GM19395 (cell line): ENCODE measurements at regions not wholly inside any gene's neighbourhood (a gene's known extent, or its start where the extent isn't known, plus 50 kb on each side); places are given as distances from the start of the nearest gene placed in this dataset.
"Not testable (repeated sequence)": the region's sequence is repeated elsewhere in the genome, so short reads cannot be mapped to it uniquely, and the experiment has no call there.

Source experiments
- ATAC-seq: cut with Tn5 transposase; IDR thresholded peaks from one replicate; pipeline ENCODE4 v1.9.1; 2021; ENCODE audit warnings: mild to moderate bottlenecking, moderate library complexity; ENCODE audit not compliant: unreplicated experiment

DNA sequence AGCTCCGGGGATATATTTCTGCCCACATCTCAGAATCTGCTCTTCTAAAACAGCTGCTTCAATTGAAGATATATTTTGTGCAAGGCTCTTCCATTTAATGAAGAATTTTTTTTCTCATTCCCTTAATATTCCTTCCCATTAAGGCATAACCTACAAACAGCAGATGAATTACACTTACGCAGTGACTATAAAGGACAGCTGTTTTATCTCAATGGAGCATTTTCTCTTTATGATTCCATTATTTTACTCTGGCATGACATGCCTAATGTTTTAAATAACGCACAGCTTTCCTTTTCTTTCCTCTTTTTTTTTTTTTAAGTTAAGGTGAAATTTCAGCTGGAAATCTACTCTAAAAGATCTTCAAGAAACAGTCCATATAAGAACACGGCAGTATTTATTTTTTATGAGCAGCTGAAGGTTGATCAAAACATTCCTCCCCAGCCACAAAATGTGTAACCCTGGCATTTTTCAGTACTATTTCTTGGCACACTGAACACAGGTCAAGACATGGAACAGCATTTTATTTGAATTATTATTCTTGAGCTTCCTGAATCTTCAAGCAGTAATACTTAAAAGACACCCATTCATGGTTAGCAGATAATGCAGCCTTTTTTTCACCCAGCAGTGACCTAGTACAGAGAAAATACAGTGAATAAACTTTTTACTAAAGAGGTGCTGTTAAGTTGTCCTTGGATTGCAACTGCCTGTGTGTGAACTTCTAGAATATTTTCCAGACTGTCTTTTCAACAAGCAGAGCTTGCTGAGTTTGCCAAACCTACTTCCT, 118.1 kb upstream of the FOXN3 start:
- no peak for ATAC-seq

DNA sequence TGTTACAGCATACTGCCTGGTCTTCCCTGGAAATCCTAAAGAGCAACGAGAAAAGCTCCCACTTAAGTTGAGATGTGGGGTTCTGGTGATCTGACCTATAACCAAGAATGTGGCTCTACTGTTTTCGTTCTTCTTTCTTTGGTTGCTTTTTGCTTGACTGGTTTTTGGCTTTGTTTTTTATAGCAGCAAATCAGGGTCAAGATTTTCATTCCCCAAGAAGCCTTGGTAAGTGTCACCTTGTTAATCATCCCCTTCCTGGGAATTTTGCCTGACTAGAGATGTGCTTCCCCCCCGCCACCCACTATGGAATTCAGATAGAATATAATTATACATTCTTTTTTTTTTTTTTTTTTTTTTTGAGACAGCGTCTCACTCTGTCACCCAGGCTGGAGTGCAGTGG, 116.7 kb upstream of the FOXN3 start:
- no peak for ATAC-seq

DNA sequence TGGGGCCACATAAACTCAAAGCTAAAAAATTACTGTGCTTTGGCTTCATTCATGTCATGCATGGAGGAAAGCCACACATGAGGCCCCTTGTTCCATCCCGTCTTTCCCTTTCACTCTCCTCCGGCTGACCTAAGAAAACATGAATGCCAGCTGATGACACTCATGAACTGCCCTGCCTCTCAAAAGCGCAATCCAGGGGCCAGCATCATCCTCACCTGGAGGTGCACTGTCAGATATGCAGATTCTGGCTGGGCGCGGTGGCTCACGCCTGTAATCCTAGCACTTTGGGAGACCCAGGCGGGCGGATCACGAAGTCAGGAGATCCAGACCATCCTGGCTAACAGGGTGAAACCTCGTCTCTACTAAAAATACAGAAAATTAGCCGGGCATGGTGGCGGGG, 116.1 kb upstream of the FOXN3 start:
- ATAC-seq, result no peak

DNA sequence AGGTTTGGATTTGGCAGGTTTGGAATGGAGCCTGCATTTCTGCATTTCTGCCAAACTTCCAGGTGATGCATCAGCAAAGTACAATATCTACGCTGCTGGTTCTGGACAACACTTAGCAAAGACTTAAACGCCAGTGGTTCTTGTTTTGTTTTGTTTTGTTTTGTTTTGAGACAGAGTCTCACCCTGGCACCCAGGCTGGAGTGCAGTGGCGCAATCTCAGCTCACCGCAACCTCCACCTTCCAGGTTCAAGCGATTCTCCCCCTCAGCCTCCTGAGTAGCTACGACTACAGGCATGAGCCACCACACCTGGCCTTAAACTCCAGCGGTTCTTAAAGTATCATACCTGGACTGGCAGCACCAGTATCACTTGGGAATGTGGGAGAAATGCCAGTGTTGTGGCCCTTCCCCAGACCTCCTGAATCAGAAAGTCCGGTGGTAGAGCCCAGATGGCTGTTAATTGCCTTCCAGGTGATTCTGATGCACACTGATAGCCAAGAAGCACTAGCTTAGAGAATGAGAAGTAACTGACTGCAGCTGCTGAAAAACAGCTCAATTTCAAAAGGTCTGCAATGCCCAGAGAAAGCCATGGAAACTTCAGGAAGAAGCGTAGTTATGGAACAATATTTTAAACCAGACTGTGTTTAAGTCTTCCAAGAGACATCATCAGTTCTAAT, 114.8 kb upstream of the FOXN3 start:
- ATAC-seq, result no peak

DNA sequence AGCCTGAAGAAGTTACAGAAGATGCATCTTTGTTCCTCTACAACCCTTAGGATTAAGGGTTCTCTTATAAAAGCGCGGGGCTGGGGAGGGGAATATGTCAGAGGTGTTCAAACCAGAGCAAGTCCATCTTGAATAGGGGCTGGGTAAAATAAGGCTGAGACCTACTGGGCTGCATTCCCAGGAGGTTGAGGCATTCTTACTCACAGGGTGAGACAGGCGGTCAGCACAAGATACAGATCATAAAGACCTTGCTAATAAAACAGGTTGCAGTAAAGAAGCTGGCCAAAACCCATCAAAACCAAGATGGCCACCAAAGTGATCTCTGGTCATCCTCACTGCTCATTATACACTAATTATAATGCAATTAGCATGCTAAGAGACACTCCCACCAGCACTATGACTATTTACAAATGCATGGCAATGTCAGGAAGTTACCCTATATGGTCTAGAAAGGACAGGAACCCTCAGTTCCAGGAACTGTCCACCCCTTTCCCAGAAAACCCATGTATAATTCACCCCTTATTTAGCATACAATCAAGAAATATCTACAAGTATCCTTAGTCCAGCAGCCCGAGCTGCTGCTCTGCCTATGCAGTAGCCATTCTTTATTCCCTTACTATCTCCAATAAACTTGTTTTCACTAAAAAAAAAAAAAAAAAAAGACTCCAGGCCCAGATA, 108.1 kb upstream of the FOXN3 start:
- ATAC-seq, result no peak

DNA sequence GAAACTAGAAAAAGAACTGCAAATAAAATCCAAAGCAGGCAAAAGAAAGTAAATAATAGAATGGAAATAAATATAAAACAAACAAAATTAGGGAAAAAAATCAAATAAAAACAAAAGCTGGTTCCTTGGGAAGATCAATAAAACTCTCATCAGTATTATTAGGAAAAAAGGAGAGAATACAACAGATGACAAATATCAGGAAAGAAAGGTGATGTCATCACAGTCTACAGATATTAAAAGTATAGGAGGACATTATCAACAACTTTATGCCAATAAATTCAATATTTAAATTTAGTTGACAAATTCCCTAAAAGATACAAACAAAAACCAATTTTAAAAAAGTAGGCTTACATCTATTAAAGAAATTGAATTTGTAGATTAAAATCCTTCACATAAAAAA, 107.4 kb upstream of the FOXN3 start:
- no peak for ATAC-seq

DNA sequence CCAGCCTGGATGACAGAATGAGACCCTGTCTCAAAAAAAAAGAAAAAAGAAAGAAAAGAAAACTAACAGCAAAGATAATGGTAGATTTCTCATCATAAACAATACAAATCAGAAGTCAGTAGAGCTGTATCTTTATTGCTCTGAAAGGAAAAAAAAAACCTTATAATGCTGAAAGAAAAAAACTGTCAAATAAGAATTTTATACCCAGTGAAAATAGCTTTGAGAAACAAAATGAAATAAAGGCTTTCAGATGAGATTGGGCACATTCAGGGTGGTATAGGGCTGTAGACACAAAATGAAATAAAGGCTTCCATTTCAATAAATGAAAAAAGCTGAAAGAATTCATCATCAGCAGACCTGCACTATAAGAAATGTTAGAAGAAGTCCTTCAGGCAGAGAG, 105.0 kb upstream of the FOXN3 start:
- ATAC-seq, result no peak

DNA sequence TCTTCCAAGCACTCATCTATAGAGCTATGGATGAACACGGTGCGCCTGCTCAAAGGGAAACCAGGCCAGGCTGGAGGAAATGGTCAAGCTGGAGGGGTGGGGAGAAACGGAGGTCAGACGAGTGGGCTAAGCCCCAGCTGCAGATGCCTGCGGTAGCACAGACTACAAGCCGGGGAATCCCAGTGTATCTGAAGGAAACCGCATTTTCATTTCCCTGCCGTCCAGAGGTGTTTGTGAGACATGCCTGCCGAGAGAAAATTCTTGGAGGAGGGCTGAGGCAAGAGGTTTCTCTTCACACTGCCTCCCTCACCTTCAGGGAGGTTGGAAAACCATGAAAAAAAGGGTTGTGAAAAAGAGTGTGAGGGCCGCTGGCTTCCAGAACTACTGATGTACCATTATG, 102.0 kb upstream of the FOXN3 start:
- no peak for ATAC-seq

DNA sequence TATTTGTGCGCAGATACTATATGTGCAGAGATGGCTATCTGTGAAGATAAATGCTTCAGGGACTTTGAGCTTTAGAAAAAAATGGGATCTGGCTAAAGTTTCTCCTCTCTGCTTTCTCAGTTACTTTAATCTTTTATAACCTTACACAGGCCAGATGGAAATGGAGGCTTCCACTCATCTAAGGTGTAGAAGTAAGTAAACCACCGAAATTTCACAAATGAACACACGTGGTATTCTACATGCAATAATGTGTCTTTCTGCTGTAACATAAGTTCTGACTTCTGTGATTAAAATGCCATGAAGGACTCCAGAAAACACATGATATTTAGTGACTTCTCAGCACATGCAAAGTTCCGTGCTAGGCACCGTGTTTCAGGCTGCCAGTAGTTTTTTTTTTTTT, 99.1 kb upstream of the FOXN3 start:
- no peak for ATAC-seq

DNA sequence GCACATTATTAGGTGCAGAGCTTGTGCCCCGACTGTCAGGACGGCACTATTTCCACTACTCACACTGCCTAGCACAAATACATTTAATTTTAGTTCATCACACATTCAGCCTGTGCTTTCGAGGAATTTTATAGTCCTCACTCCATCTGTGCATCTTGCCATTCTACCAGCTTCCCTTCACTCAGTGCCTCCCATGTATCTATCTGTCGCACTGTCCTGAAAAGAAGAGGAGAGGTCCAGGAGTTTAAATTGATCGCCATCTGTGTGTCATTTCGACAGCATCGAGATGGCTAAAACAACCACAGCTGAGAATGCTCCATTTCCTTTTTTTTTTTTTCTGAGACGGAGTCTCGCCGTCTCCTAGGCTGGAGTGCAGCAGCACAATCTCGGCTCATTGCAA, 97.6 kb upstream of the FOXN3 start:
- ATAC-seq, result no peak

DNA sequence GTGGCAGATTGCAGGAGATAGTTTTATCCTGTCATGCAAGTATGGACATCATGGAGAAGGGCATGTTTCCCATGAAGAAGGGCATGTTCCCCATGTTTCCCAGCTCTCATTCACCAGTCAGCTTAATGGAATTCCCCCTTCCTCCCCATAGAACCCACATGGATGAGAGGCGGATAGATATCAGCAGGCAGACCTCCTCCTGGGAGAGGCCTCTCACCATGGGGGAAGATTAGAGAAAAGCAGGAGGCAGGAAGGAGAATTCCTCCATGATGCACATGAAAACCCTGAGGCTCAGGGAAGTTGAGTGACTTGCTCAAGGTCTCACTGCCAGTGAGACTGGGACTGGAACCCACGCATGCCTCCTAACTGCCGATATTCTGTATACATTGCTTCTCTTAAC, 92.9 kb upstream of the FOXN3 start:
- no peak for ATAC-seq

DNA sequence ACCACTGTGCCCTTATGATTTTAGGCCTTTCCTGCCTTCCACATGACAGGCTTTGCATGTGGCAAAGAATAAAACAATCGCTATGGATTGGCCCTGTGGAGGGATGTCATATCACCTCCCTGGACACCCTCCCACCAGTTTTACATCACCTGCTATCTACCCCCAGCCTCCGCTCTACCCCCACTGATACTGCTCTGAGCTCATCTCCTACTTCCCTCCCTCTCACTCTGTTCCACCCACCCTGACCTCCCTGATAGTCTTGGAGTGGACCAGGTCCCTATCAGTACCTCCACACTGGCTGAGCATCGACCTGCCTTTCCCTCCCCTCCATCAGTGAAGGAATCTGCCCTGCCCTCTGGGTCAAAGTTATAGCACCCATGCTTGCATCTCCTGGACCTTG, 91.8 kb upstream of the FOXN3 start:
- ATAC-seq, result no peak

DNA sequence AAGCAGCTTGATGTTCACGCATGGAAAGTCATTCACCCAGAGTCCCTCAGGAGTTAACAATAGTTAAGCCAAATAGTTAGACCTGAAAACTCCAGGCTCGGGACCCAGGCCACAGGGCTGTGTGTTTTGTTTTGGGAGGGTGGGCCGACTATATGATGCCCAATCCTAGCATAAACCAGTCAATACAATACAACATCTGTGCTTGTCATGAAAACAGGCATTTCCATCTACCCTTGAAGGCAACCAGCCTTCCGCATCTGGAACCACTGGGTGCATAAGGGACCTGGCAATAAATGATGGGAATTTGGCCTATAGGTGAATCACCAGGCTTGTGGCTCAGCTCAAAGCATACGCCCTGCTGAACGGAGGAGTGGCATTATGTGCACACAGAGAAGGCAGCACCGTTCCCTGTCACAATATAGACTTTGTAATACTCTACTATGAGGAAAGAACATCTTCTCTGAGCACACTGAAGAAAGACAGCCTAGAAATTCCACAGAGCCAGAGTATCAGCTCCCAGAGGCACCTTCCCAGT, 91.0 kb upstream of the FOXN3 start:
- no peak for ATAC-seq

DNA sequence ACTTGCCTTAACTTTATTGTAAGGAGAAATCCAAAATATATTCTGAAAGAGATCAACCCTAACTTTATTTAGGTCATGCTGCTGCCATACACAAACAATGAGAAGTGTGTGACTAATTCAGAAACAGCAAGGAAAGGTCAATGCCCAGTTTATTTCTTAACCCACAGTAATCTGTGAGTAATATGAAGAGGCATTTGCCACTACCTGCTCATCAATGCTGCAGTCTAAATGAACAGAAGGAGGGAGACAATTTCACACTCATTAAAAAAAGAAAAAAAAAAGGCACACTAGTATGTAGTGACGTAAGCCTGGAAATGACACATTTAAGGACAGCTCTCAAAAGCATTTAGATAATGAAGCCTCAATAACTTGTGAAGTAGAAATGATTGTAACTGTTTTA, 90.5 kb upstream of the FOXN3 start:
- no peak for ATAC-seq

DNA sequence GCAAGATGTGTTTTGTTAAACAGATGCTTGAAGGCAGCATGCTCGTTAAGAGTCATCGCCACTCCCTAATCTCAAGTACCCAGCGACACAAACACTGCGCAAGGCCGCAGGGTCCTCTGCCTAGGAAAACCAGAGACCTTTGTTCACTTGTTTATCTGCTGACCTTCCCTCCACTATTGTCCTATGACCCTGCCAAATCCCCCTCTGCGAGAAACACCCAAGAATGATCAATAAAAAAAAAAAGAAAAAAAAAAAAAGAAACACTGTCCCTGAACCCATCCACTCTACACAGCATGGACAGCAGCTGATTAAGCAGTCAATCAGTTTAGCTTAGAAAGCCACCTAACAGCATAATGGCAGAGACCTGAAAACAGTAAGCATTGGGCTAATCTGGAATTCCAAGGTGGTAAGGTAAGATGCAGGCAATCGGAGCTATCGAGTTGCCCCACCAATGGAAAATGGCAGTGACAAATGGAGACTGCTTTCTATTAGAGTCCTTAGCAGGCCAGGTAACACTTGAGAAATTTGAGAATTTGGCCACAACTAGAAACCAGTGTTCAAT, 89.9 kb upstream of the FOXN3 start:
- not testable (repeated sequence) for ATAC-seq

DNA sequence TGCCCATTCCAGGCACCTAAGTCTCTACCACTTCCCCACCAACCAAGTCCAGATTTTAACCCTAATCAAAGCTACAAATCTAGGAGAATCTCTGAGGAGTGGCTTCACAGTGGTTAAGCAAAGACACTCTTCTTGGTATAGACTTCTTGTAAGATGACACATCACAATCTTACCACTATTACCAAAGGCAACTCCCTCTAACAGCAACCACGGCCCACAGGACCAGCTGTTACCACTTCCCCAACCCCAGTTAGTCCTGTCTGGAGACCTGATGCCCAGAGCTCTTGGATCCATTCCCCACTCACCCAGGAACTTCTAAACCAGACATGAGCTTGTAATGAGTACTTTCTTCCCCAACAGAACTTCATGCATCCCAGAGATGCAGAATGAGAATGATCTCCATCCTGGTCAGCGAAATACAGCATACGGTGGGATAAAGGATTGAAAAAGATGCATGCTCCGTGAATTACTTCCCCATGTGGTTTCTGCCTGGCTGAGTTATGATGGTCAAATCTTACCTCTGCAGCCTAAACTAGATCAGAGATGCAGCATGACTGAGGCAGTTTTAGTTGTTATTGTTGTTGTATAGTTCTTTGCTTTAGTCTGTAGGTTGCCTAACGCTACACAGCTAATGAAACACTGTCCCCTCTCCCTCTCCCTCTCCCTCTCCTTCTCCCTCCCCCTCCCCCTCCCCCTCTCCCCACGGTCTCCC, 87.7 kb upstream of the FOXN3 start:
- ATAC-seq, result peak; percentile 67

DNA sequence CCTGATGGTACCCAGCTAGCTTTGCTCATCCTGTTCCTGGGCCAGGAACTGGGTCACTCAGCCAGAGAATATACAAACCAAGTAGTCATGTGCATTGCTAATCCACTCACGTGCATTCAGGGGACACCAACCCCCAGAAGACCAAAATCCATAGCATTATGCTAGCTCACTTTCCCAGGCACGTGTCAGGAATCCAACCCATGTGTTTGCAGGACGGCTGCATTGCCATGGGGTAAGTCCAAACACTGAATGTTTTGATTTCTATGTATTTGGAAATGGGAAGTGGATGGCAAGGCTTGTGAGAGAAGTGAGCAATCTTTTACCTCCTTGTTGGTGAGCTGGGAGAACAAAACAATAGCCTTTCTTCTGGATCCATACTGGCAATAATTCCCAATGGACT, 87.1 kb upstream of the FOXN3 start:
- ATAC-seq, result no peak

DNA sequence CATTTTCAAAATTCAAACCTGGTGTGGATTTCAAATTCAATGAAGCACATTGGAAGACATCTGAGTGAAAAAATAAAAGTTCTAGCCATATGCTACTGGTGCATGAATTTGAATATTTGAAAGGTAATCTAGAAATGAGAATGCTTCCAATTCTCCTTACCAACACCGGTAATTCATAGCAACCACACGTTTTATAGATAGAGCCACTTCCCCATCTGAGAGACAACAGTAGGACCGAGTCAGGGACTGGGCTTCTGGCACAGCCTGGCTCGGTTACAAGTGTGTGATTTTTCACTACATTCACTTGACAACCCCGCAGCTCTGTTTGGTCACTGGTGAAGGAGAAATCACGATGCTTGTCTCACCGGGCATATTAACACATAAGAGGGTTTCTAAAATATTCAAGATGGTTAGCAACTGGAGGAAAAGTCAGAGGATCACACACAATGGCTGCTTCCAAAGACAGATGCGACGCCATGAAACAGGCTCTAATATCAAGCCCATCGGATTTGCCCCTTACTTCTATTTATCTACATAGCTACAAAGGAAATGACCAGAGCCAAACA, 86.5 kb upstream of the FOXN3 start:
- ATAC-seq, result peak; percentile 69

DNA sequence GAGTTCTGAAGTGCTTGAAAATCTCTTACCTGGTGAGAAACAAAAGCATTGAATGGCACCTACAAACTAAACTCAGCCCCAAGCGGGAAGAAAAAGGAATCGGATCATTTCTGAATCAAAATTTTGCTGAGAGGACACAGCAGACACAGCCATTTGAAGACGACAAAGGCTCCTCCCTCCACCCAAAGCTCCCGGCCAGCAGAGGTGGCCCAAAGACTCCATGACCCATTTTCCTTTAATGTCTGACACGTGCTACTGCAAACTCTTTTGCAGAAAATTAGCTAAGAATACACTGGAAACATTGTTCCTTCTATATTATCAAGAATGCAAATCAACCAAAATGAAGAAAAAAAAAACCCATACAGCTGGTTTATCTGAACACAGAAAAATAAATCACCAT, 85.9 kb upstream of the FOXN3 start:
- ATAC-seq, result no peak

DNA sequence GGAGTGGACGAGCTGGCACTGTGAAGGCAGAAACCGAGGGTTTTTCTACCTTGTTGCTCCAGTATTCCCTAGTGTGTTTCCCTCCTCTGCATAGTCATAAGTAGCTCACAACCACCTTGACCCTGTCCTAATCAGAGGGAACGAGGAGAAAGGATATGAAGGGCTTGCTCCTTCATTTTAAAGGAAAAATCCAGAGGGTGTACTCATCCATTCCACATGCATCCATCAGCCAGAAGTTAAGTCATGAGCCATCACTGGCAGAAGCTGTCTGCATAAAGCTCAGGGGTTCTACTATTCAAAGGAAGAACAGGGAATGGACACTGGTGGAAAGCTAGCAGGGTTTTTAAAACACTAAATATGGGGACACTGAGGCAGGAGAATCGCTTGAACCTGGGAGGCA, 84.3 kb upstream of the FOXN3 start:
- ATAC-seq, result no peak

DNA sequence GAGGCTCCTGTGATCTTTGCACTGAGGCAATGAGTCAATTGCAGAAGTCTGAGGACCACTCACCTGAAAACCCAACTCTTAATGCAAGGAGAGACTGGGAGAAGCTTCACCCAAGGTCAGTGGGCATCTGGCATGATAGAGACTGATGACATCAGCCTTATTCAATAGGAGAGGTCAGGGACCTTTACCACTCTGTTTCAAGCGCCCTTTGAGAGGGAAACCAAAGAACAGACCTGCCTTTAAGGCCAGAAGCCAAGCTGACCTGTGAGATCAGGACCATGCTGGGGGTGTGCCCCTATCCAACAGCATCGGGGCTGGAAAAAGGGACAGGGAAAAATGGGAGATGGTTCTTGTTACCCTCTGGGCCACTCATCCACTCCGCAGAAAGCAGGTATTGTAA, 83.3 kb upstream of the FOXN3 start:
- ATAC-seq, result no peak
